AG10803 (cell line): ENCODE measurements at regions not wholly inside any gene's neighbourhood (a gene's known extent, or its start where the extent isn't known, plus 50 kb on each side); places are given as distances from the start of the nearest gene placed in this dataset.

Experiments
- DNase-seq: peaks from one replicate; pipeline ENCODE4 v3.0.0; 2010; ENCODE audit warnings: low read depth
- H3K4me3 ChIP-seq: 2 replicates; pipeline ENCODE4 v1.5.1; 2011; ENCODE audit warnings: mild to moderate bottlenecking, low read length, control low read depth
- CTCF ChIP-seq: conservative IDR thresholded peaks from 2 replicates; pipeline ENCODE4 v1.5.1; 2011; ENCODE audit warnings: mild to moderate bottlenecking, low read length, control low read depth, inconsistent platforms

- DNase-seq = no peak
- no peak overlapping the region for H3K4me3 ChIP-seq
- no peak for TF ChIP-seq CTCF
These were observed 115.6 kb upstream of the SDK2 start for GRCh38 chr17:73759734-73760438.

GRCh38 chr17:73760439-73760758, 116.2 kb upstream of the SDK2 start:
- no peak for DNase-seq
- TF ChIP-seq CTCF = no peak
- no peak overlapping the region for H3K4me3 ChIP-seq

GRCh38 chr17:73765824-73766563, 121.7 kb upstream of the SDK2 start:
- no peak overlapping the region for H3K4me3 ChIP-seq
- TF ChIP-seq CTCF = no peak
- no peak for DNase-seq

- no peak for DNase-seq
- H3K4me3 ChIP-seq = no peak overlapping the region
- no peak for TF ChIP-seq CTCF
These were observed 123.5 kb upstream of the SDK2 start for GRCh38 chr17:73767696-73768095.

GRCh38 chr17:73768691-73769090, 124.4 kb upstream of the SDK2 start:
- no peak for DNase-seq
- no peak for TF ChIP-seq CTCF
- no peak overlapping the region for H3K4me3 ChIP-seq

- H3K4me3 ChIP-seq = no peak overlapping the region
- no peak for TF ChIP-seq CTCF
- DNase-seq = peak; percentile 28
These were observed 125.2 kb upstream of the SDK2 start for GRCh38 chr17:73769479-73769878.
